ENCODE measurements at regions not wholly inside any gene's neighbourhood (a gene's known extent, or its start where the extent isn't known, plus 50 kb on each side); places are given as distances from the start of the nearest gene placed in this dataset.
"Not testable (repeated sequence)": the region's sequence is repeated elsewhere in the genome, so short reads cannot be mapped to it uniquely, and the experiment has no call there.

- DNase-seq: no peak
Measured at GRCh38 chr12:65741656-65742017, 82.6 kb upstream of the HMGA2 start.

- DNase-seq: peak in 1 of 4 experiments; percentile 19
Measured at GRCh38 chr12:65742018-65743010, 82.0 kb upstream of the HMGA2 start.

- DNase-seq: not testable (repeated sequence)
Measured at GRCh38 chr12:65744236-65744840, 79.9 kb upstream of the HMGA2 start.

GRCh38 chr12:65747338-65747737, 76.9 kb upstream of the HMGA2 start:
- no peak for DNase-seq

- DNase-seq: no peak
Measured at GRCh38 chr12:65748332-65748731, 76.0 kb upstream of the HMGA2 start.

- no peak for DNase-seq
Measured at GRCh38 chr12:65754290-65754689, 70.0 kb upstream of the HMGA2 start.

- DNase-seq: no peak
Measured at GRCh38 chr12:65754744-65755595, 69.3 kb upstream of the HMGA2 start.

GRCh38 chr12:65755596-65755978, 68.7 kb upstream of the HMGA2 start:
- no peak for DNase-seq

- DNase-seq: no peak
Measured at GRCh38 chr12:65756267-65756666, 68.0 kb upstream of the HMGA2 start.

- no peak for DNase-seq
Measured at GRCh38 chr12:65756956-65757511, 67.2 kb upstream of the HMGA2 start.

GRCh38 chr12:65758401-65758800, 65.9 kb upstream of the HMGA2 start:
- DNase-seq: no peak

GRCh38 chr12:65759735-65760134, 64.5 kb upstream of the HMGA2 start:
- no peak for DNase-seq

- no peak for DNase-seq
Measured at GRCh38 chr12:65761301-65761700, 63.0 kb upstream of the HMGA2 start.

- DNase-seq: no peak
Measured at GRCh38 chr12:65764325-65764724, 60.0 kb upstream of the HMGA2 start.

- DNase-seq: no peak
Measured at GRCh38 chr12:65765436-65765813, 58.9 kb upstream of the HMGA2 start.

GRCh38 chr12:65769880-65770279, 54.4 kb upstream of the HMGA2 start:
- no peak for DNase-seq

Data from activated naive CD4-positive, alpha-beta T cell (primary cell).